SK-N-SH (cell line): ENCODE measurements at regions not wholly inside any gene's neighbourhood (a gene's known extent, or its start where the extent isn't known, plus 50 kb on each side); places are given as distances from the start of the nearest gene placed in this dataset.

Source experiments
- CTCF ChIA-PET: fragments of 300-600, 350-600 bp; formaldehyde crosslinking; extraction: SDS; loops from one replicate; lab custom pipeline; 2021; lab: Yijun Ruan, JAX
- POLR2A ChIA-PET: fragments of 350-600 bp; sonication (Branson Sonifier 250); formaldehyde crosslinking; extraction: SDS; loops from one replicate; lab custom pipeline; 2020; ENCODE audit warnings: antibody characterized with exemption, inconsistent platforms; lab: Yijun Ruan, JAX
- DNase-seq: peaks from one replicate; pipeline ENCODE4 v3.0.0; 2012
- H2AFZ ChIP-seq: fragments of 200-600 bp; sonication (generic); 2 replicates; pipeline ENCODE4 v1.8.1; 2016; ENCODE audit warnings: antibody characterized with exemption, mild to moderate bottlenecking, low read depth
- H3F3A ChIP-seq: fragments of 200-600 bp; sonication (generic); replicated peaks from 2 replicates; pipeline ENCODE3; 2016; ENCODE audit warnings: antibody characterized with exemption, mild to moderate bottlenecking; ENCODE audit not compliant: insufficient read depth
- H3K27ac ChIP-seq, 2 experiments: fragments of 200-500 bp in 1 of 2; fragments of 200-600 bp in 1 of 2; sonication (Bioruptor generic) in 1 of 2; sonication (generic), shearing (Covaris generic) in 1 of 2; 2 replicates each; pipeline versions ENCODE4 v1.5.1 to v1.6.1; 2014 to 2016; ENCODE audit warnings: low read depth in 2 of 2, inconsistent platforms in 1 of 2, low read length in 1 of 2, mild to moderate bottlenecking in 1 of 2, mixed read lengths in 1 of 2
- H3K27me3 ChIP-seq: fragments of 200-600 bp; sonication (generic), shearing (Covaris generic); 2 replicates; pipeline ENCODE4 v1.6.1; 2016; ENCODE audit warnings: mixed run types; ENCODE audit not compliant: insufficient read depth
- H3K36me3 ChIP-seq, 2 experiments: fragments of 200-500 bp in 1 of 2; fragments of 200-600 bp in 1 of 2; sonication (Bioruptor generic) in 1 of 2; sonication (generic) in 1 of 2; replicated peaks in 1 of 2; 2 replicates each; pipeline versions ENCODE3 to v1.5.1; 2014 to 2016; ENCODE audit warnings: low read length in 1 of 2, mild to moderate bottlenecking in 1 of 2; ENCODE audit not compliant: insufficient read depth in 2 of 2, control insufficient read depth in 1 of 2
- H3K4me1 ChIP-seq, 2 experiments: fragments of 200-500 bp in 1 of 2; fragments of 200-600 bp in 1 of 2; sonication (Bioruptor generic) in 1 of 2; sonication (generic), shearing (Covaris generic) in 1 of 2; 2 replicates each; pipeline versions ENCODE4 v1.5.1 to v1.6.1; 2014 to 2016; ENCODE audit warnings: low read depth in 1 of 2, low read length in 1 of 2, mixed run types in 1 of 2; ENCODE audit not compliant: insufficient read depth in 2 of 2, control insufficient read depth in 1 of 2
- H3K4me2 ChIP-seq: fragments of 200-600 bp; sonication (generic), shearing (Covaris generic); 2 replicates; pipeline ENCODE4 v1.6.1; 2017; ENCODE audit warnings: mixed run types
- H3K4me3 ChIP-seq, 2 experiments: fragments of 200-500 bp in 1 of 2; fragments of 200-600 bp in 1 of 2; sonication (Bioruptor generic) in 1 of 2; sonication (generic), shearing (Covaris generic) in 1 of 2; 2 replicates each; pipeline versions ENCODE4 v1.5.1 to v1.8.1; 2014 to 2016; ENCODE audit warnings: low read depth in 2 of 2, inconsistent platforms in 1 of 2, low read length in 1 of 2, mild to moderate bottlenecking in 1 of 2, mixed read lengths in 1 of 2, moderate library complexity in 1 of 2
- H3K79me2 ChIP-seq: fragments of 200-600 bp; sonication (generic); 2 replicates; pipeline ENCODE4 v1.8.1; 2017; ENCODE audit warnings: mild to moderate bottlenecking; ENCODE audit not compliant: insufficient read depth
- H3K9ac ChIP-seq: fragments of 200-600 bp; sonication (generic); 2 replicates; pipeline ENCODE4 v1.6.1; 2017; ENCODE audit warnings: mixed run types
- H3K9me2 ChIP-seq: fragments of 200-600 bp; sonication (generic); 2 replicates; pipeline ENCODE4 v1.6.1; 2017; ENCODE audit warnings: mixed run types
- H3K9me3 ChIP-seq: fragments of 200-600 bp; sonication (generic); 2 replicates; pipeline ENCODE4 v1.6.1; 2017; ENCODE audit warnings: mixed run types, mild to moderate bottlenecking, moderate library complexity
- H4K20me1 ChIP-seq: fragments of 200-600 bp; sonication (generic); 2 replicates; pipeline ENCODE4 v1.6.1; 2017; ENCODE audit warnings: mild to moderate bottlenecking, mixed run types; ENCODE audit not compliant: insufficient read depth
- EP300 ChIP-seq, 2 experiments: IDR thresholded peaks; 2 replicates each; pipeline versions ENCODE4 v1.4.0 to v1.6.1; 2012; ENCODE audit warnings: borderline replicate concordance in 1 of 2, low read depth in 1 of 2, low read length in 1 of 2
- MXI1 ChIP-seq: IDR thresholded peaks from 2 replicates; pipeline ENCODE4 v1.6.1; 2012; ENCODE audit warnings: mild to moderate bottlenecking, low read depth, low read length, improper control_type of control experiment
- NFIC ChIP-seq: IDR thresholded peaks from 2 replicates; pipeline ENCODE4 v1.4.0; 2012; ENCODE audit warnings: borderline replicate concordance
- RCOR1 ChIP-seq: fragments of 150-350 bp; IDR thresholded peaks from 2 replicates; pipeline ENCODE4 v1.6.1; 2017; ENCODE audit warnings: antibody characterized with exemption, low read length
- SMC3 ChIP-seq: IDR thresholded peaks from 2 replicates; pipeline ENCODE4 v1.6.1; 2012; ENCODE audit warnings: low read depth, low read length, improper control_type of control experiment
- YY1 ChIP-seq: IDR thresholded peaks from 2 replicates; pipeline ENCODE4 v1.4.0; 2012; ENCODE audit warnings: low read depth, mild to moderate bottlenecking
- WGBS: methylation state at CpG from one replicate; pipeline ENCODE4 v1.1.6; 2017; ENCODE audit warnings: low lambda C conversion rate; 5-methylcytosine and 5-hydroxymethylcytosine counted together
- TF ChIP-seq, protein P1 (sequence below): IDR thresholded peaks from 2 replicates; pipeline ENCODE4 v1.4.0; 2012; ENCODE audit warnings: low read depth
- TF ChIP-seq, protein P2 (sequence below): fragments of 150-350 bp; IDR thresholded peaks from 2 replicates; pipeline ENCODE4 v1.6.1; 2017; ENCODE audit warnings: antibody characterized with exemption, low read length, low read depth, borderline replicate concordance
- TF ChIP-seq, protein P3 (sequence below): fragments of 200-600 bp; sonication (generic); IDR thresholded peaks from 2 replicates; pipeline ENCODE4 v1.6.1; 2017; ENCODE audit warnings: antibody characterized with exemption, mild to moderate bottlenecking, moderate library complexity

DNA sequence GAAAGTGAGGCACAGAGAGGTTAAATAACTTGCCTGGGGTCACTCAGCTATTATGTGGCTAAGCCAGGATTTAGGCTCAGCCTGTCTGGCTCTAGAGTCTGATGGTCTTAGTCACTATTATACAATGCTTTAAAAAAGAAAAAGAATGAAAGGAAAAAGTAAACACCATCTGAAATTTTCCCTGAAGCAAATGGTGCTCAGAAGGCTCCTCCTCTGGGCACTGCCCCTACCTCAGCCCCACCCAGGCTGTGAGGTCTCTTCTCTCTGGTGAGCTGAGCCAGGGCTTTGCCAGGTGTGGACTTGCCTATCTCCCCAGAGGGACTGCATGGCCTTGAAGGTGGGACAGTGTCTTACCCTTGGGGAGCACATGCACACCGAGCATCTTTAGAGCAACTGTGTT, 117.5 kb upstream of the DYRK2 start:
- Histone ChIP-seq H3F3A (no peaks in the 10 kb centered on the region), H3K27ac (no peak overlapping the region), H3K4me2 (no peak overlapping the region), H3K4me3 (no peak overlapping the region), H3K79me2 (no peaks in the 10 kb centered on the region), H4K20me1 (no peaks in the 10 kb centered on the region), H3K9me3 (no peaks in the 10 kb centered on the region), H3K9ac (no peak overlapping the region), H3K36me3 (no peaks in the 10 kb centered on the region), H2AFZ (no peak overlapping the region), H3K9me2 (no peaks in the 10 kb centered on the region), H3K4me1 (no peaks in the 10 kb centered on the region; a peak in 1 of 4 replicates), H3K27me3 (no peaks in the 10 kb centered on the region)
- no peak for DNase-seq
- ChIA-PET POLR2A (no interaction called here), CTCF (no interaction called here)
- TF ChIP-seq NFIC (no peak), MXI1 (no peak), RCOR1 (no peak), SMC3 (no peak), EP300 (IDR thresholded peaks at IDR 0.05; ENCODE audit: borderline replicate concordance in 1 of 2, low read depth in 1 of 2, low read length in 1 of 2) (no peak)
- TF ChIP-seq, protein P1, sequence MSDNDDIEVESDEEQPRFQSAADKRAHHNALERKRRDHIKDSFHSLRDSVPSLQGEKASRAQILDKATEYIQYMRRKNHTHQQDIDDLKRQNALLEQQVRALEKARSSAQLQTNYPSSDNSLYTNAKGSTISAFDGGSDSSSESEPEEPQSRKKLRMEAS = no peak
- 78% methylated on average over 1 of the region's 1 CpG for WGBS

DNA sequence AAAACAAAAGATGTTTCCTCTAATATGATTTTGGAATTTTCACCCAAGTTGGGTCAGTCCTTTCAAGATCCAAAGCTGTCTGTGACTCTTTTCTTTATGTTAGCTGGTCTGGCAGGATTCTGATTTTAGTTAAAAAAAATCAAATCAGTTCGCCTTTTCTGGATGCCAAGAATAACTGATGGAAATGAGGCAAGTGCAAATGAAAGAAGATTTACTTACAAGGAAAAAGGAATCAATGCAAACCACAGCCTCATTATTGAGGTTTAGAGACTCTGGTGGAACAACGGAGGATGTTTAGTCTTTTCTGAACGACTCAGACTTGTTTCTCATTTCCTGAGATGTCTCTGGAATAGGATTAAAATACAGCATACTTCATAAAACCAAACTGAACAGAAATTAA, 117.0 kb upstream of the DYRK2 start:
- ChIA-PET CTCF (no interaction called here), POLR2A (no interaction called here)
- no peak overlapping the region for H3K9ac ChIP-seq
- H3K4me2 ChIP-seq = no peak overlapping the region
- no peak overlapping the region for H2AFZ ChIP-seq
- no peaks in the 10 kb centered on the region; a peak in 1 of 4 replicates for H3K4me1 ChIP-seq
- no peak overlapping the region for H3K4me3 ChIP-seq
- no peaks in the 10 kb centered on the region for H3K36me3 ChIP-seq
- WGBS = 47% methylated on average over 3 of the region's 3 CpGs
- no peak for TF ChIP-seq YY1
- H3K9me3 ChIP-seq = no peaks in the 10 kb centered on the region
- DNase-seq = no peak
- no peaks in the 10 kb centered on the region for H3K79me2 ChIP-seq
- no peaks in the 10 kb centered on the region for H3K27me3 ChIP-seq
- H3K27ac ChIP-seq = no peak overlapping the region
- H3F3A ChIP-seq = no peaks in the 10 kb centered on the region
- no peaks in the 10 kb centered on the region for H4K20me1 ChIP-seq
- H3K9me2 ChIP-seq = no peaks in the 10 kb centered on the region

DNA sequence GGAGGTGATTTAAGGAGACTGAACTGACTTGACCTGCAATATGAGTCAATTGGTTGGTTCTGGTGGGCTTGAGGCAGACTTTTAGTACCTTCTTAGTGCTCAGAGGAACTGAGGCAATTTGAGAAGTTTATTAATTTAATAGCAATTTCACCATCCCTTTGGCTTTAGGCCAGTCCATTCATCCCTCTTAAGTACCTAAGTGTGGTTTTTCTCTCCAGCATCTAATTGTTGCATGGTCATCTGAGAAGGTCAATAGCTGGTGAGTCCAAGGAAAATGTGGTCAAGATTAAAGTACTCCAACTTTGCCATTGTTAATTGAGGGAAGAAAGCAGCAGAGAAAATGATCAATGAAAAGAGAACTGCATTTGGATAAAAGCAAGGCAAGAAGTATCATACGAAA, 115.4 kb upstream of the DYRK2 start:
- Histone ChIP-seq H2AFZ (no peak overlapping the region), H3K27ac (no peak overlapping the region), H3K4me3 (no peak overlapping the region), H3K9me2 (no peaks in the 10 kb centered on the region), H4K20me1 (no peaks in the 10 kb centered on the region), H3K27me3 (no peaks in the 10 kb centered on the region), H3K9ac (no peak overlapping the region), H3F3A (no peaks in the 10 kb centered on the region), H3K79me2 (no peaks in the 10 kb centered on the region), H3K4me1 (no peaks in the 10 kb centered on the region), H3K9me3 (no peaks in the 10 kb centered on the region), H3K36me3 (no peaks in the 10 kb centered on the region), H3K4me2 (no peak overlapping the region)
- WGBS = 98% methylated on average over 1 of the region's 1 CpG
- no peak for TF ChIP-seq MXI1
- TF ChIP-seq, protein P2, sequence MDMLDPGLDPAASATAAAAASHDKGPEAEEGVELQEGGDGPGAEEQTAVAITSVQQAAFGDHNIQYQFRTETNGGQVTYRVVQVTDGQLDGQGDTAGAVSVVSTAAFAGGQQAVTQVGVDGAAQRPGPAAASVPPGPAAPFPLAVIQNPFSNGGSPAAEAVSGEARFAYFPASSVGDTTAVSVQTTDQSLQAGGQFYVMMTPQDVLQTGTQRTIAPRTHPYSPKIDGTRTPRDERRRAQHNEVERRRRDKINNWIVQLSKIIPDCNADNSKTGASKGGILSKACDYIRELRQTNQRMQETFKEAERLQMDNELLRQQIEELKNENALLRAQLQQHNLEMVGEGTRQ = no peak
- TF ChIP-seq, protein P3, sequence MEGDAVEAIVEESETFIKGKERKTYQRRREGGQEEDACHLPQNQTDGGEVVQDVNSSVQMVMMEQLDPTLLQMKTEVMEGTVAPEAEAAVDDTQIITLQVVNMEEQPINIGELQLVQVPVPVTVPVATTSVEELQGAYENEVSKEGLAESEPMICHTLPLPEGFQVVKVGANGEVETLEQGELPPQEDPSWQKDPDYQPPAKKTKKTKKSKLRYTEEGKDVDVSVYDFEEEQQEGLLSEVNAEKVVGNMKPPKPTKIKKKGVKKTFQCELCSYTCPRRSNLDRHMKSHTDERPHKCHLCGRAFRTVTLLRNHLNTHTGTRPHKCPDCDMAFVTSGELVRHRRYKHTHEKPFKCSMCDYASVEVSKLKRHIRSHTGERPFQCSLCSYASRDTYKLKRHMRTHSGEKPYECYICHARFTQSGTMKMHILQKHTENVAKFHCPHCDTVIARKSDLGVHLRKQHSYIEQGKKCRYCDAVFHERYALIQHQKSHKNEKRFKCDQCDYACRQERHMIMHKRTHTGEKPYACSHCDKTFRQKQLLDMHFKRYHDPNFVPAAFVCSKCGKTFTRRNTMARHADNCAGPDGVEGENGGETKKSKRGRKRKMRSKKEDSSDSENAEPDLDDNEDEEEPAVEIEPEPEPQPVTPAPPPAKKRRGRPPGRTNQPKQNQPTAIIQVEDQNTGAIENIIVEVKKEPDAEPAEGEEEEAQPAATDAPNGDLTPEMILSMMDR = no peak
- ChIA-PET POLR2A (interaction anchor here (0.6 kb wide), 1 partner anchor 757 kb away, joined by 3 read pairs; no protein-coding TSS in a partner anchor), CTCF (no interaction called here)
- DNase-seq = no peak
